ENCODE measurements at regions not wholly inside any gene's neighbourhood (a gene's known extent, or its start where the extent isn't known, plus 50 kb on each side); places are given as distances from the start of the nearest gene placed in this dataset.
A peak's percentile ranks its signal among the peaks of the same experiment; 100 is the strongest.

DNA sequence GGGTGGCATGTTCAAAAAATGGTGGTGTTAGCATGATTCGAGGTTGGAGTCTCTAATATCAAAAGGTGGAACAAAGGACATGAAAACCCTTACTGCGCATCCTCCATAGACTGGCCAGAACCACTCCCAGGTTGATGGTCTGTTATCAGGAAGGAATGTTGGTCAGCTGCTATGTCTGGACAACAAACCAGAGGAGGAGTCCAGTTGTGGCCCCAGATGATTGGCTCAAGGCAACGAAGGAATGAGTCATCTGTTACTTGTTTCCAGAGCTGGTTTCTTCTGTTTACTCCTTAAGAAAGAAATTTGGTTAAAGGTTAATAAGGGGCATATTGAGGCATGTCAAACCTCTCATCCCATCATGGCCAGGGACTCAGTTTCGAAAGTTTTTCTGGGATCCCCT is 56.8 kb upstream of the GRIA4 start:
- no peaks in the 10 kb centered on the region for H3K27me3 ChIP-seq (ENCODE audit: insufficient read depth, low read length)
- H3K4me3 ChIP-seq (ENCODE audit: low read length), result no peak overlapping the region
- no peaks in the 10 kb centered on the region for H3K36me3 ChIP-seq (ENCODE audit: insufficient read depth, low read length)

DNA sequence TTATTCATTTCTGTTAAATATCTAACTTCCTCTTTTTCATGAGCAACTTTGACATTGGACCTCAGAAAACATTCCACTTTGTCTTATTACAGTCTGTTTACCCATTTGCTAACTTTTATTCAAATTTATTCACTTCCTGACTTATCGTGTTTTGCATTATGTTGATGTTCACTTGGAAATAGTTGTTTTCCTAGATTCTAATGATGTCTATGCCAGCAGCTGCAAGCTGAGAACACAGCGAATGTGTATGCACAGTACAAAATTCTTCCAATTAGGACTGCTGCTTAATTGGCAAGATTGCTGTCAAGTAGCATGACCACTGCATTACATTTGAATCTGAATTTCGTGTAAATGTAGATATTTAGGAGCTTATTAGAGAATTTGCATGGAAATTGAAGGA is 61.5 kb upstream of the GRIA4 start:
- no peaks in the 10 kb centered on the region for H3K27me3 ChIP-seq (ENCODE audit: insufficient read depth, low read length)
- no peaks in the 10 kb centered on the region for H3K4me1 ChIP-seq (ENCODE audit: insufficient read depth, low read length)
- H3K9me3 ChIP-seq (ENCODE audit: low read length), result no peaks in the 10 kb centered on the region
- no peak overlapping the region for H3K4me3 ChIP-seq (ENCODE audit: low read length)
- no peaks in the 10 kb centered on the region for H3K36me3 ChIP-seq (ENCODE audit: insufficient read depth, low read length)
- H2AFZ ChIP-seq (ENCODE audit: low read depth, low read length), result no peak overlapping the region

More for the DNA sequence above, 56.8 kb upstream of the GRIA4 start:
- H3K4me1 ChIP-seq (ENCODE audit: insufficient read depth, low read length), result no peaks in the 10 kb centered on the region
- no peak overlapping the region for H2AFZ ChIP-seq (ENCODE audit: low read depth, low read length)
- H3K9me3 ChIP-seq (ENCODE audit: low read length), result no peaks in the 10 kb centered on the region

DNA sequence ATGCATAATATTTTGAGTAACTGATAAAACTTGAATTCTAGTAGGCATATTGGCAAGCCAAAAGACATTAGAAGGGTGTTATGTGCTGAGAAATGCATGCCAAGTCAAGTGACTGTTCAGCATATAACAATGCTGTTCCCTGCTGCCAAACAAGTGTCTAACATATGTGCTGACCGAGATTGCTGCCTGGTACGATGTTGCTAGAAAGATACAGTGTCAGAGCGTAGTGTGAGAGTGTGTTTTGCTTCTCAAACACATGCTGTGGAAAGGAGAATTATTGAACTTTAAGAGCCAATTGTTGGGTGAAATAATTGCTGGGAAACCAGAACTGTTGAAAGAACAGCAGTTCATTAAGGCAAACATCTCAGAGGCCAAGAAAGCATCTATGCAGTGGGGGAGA is 71.3 kb upstream of the GRIA4 start:
- Histone ChIP-seq H2AFZ (ENCODE audit: low read depth, low read length) (no peak overlapping the region), H3K4me1 (ENCODE audit: insufficient read depth, low read length) (no peaks in the 10 kb centered on the region), H3K9me3 (ENCODE audit: low read length) (no peaks in the 10 kb centered on the region), H3K4me3 (ENCODE audit: low read length) (no peak overlapping the region), H3K36me3 (ENCODE audit: insufficient read depth, low read length) (no peaks in the 10 kb centered on the region), H3K27me3 (ENCODE audit: insufficient read depth, low read length) (no peaks in the 10 kb centered on the region)

DNA sequence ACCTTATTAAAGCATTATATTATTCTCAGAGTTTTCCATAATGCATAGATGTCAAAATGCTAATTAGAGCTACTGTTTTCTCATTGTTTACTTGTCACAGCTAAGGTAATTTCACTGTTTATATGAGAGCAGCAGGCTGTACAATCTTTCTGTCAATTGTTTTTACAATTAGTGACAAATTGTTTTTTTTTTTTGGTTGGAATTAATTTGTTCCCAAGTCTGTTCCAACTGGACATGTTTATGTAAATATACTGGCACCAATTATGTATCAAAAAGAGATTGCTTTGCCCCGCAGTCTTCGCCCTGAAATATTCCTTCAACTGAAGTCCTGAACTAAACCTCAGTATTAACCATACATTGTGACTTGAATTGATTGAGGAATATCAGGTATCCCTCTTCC is 72.3 kb upstream of the GRIA4 start:
- no peak overlapping the region for H3K4me3 ChIP-seq (ENCODE audit: low read length)
- H3K9me3 ChIP-seq (ENCODE audit: low read length), result no peaks in the 10 kb centered on the region
- H3K4me1 ChIP-seq (ENCODE audit: insufficient read depth, low read length), result no peaks in the 10 kb centered on the region
- H3K36me3 ChIP-seq (ENCODE audit: insufficient read depth, low read length), result no peaks in the 10 kb centered on the region
- no peak overlapping the region for H2AFZ ChIP-seq (ENCODE audit: low read depth, low read length)
- H3K27me3 ChIP-seq (ENCODE audit: insufficient read depth, low read length), result no peaks in the 10 kb centered on the region

DNA sequence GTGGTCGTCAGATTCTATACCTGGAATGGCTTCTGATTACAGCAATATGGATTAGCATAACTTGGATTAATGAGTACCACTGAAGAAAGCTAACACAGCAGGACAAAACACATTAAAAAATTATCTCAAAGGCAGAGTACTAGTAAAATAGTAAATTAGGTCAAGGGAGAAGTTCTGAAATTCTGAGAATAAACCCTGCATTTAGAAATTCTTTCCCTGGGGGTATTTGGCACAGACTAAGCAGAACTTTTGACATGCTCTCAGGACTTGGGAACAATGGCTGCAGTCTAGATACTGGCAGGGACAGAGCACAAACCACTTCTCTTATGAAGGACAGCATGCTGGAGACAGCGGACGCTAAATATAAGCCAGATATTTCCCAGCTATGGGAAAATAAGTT is 85.6 kb upstream of the GRIA4 start:
- H2AFZ ChIP-seq (ENCODE audit: low read depth, low read length), result no peak overlapping the region
- no peaks in the 10 kb centered on the region for H3K36me3 ChIP-seq (ENCODE audit: insufficient read depth, low read length)
- H3K4me1 ChIP-seq (ENCODE audit: insufficient read depth, low read length), result no peaks in the 10 kb centered on the region
- H3K9me3 ChIP-seq (ENCODE audit: low read length), result no peaks in the 10 kb centered on the region
- H3K4me3 ChIP-seq (ENCODE audit: low read length), result no peak overlapping the region
- no peaks in the 10 kb centered on the region for H3K27me3 ChIP-seq (ENCODE audit: insufficient read depth, low read length)

DNA sequence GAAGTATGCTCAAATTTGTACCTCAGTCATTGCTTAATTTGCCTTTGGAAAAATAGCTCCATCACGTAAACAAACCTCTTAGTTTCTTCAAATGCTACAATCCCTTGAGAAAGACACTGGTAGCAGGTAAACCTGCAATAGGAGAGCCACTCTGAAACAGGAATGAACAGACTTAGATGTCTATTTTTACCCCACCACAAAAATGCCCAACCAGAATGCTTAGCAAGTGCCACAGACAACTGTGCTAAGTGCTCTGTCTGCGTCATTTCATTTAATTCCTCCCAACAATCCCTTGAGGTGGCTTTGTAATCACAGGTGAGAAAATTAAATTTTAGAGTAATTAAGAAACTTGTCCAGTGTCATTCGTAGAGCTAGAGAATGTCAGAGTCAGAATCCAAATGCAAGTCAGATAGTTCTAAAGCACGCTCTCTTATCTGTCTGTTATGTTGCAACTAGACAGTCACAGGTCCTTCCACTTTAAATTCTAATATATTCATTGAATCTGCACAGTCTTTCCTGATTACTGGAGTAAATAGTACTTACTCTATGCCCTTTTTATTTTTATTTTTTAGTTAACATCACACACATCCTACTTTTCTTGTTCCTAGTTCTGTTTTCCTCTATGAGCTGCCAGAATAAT is 89.0 kb upstream of the GRIA4 start:
- Histone ChIP-seq H3K4me1 (ENCODE audit: insufficient read depth, low read length) (no peaks in the 10 kb centered on the region), H3K9me3 (ENCODE audit: low read length) (no peaks in the 10 kb centered on the region), H3K36me3 (ENCODE audit: insufficient read depth, low read length) (no peaks in the 10 kb centered on the region), H3K27me3 (ENCODE audit: insufficient read depth, low read length) (no peaks in the 10 kb centered on the region), H3K4me3 (ENCODE audit: low read length) (no peak overlapping the region), H2AFZ (ENCODE audit: low read depth, low read length) (no peak overlapping the region)

DNA sequence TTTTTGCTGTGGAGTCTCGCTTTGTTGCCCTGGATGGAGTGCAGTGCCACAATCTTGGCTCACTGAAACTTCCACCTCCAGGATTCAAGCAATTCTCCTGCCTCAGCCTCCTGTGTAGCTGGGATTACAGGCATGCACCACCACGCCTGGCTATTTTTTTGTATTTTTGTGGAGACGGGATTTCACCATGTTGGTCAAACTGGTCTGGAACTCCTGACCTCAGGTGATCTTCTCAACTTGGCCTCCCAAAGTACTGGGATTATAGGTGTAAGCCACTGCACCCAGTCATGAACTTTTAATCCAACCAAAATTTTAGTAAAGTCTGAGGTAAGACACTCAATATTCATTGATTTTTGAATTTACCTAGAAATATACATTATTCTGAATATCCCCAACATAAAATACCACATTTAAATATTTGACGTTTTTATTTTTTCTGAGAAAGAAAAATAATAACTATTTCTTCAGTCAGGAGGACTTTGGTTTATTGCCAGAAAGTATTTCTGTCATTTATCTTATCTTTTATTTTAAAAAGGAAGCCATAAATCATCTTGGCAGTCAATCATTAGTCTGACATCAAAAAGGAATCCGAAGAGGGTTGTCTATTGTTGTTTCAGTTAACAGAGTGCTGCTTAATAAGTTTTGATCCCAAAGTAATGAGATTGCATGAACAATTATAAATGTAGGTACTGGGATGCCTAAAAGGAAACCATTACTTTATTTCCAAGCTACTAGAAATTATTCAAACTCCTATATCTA is 102.2 kb upstream of the GRIA4 start:
- H3K36me3 ChIP-seq (ENCODE audit: insufficient read depth, low read length), result no peaks in the 10 kb centered on the region
- no peaks in the 10 kb centered on the region for H3K27me3 ChIP-seq (ENCODE audit: insufficient read depth, low read length)
- no peaks in the 10 kb centered on the region for H3K4me1 ChIP-seq (ENCODE audit: insufficient read depth, low read length)
- no peaks in the 10 kb centered on the region for H3K9me3 ChIP-seq (ENCODE audit: low read length)
- no peak overlapping the region for H2AFZ ChIP-seq (ENCODE audit: low read depth, low read length)
- no peak overlapping the region for H3K4me3 ChIP-seq (ENCODE audit: low read length)

DNA sequence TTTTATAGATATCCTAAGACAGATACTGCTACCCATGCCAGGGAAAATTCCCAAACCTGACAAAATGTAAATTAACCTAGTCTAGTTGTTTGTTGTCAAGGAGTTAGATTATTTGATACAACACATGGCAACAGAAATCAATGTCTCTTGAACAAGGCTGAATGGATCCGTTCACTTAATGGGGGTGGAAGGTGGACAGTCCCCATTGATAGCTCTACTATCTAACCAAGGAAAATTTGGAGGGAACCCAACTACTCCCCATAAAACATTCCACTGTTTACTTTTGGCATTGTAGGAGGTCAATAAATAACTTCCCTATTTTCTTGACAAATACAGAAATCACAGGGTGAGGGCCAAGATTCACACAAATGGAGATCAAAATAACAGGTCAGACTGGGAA is 117.9 kb upstream of the GRIA4 start:
- Histone ChIP-seq H3K27me3 (ENCODE audit: insufficient read depth, low read length) (no peaks in the 10 kb centered on the region), H3K9me3 (ENCODE audit: low read length) (no peaks in the 10 kb centered on the region), H3K36me3 (ENCODE audit: insufficient read depth, low read length) (no peaks in the 10 kb centered on the region), H3K4me3 (ENCODE audit: low read length) (no peak overlapping the region), H2AFZ (ENCODE audit: low read depth, low read length) (no peak overlapping the region), H3K4me1 (ENCODE audit: insufficient read depth, low read length) (peaks cover 14% of the 10 kb centered on the region)

DNA sequence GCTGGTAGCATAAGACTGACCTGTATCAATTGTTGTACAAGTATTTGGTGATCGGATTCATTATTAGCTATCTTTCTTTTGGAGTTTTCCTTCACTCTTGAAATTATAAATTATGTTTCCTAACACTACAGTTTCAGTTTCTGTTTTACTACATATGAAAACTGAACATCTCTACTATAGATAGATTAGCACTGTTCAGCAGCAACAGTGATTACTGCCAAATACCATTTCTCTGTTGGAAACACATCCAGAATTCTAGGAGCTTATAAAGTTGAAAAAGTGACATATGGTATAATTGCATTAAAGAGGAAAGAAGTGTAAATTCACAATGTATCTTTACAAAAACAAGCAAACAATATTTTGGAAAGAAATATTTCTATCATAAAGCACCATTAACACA is 118.5 kb upstream of the GRIA4 start:
- no peaks in the 10 kb centered on the region for H3K36me3 ChIP-seq (ENCODE audit: insufficient read depth, low read length)
- H3K4me1 ChIP-seq (ENCODE audit: insufficient read depth, low read length), result peaks cover 14% of the 10 kb centered on the region
- H2AFZ ChIP-seq (ENCODE audit: low read depth, low read length), result no peak overlapping the region
- no peaks in the 10 kb centered on the region for H3K9me3 ChIP-seq (ENCODE audit: low read length)
- H3K27me3 ChIP-seq (ENCODE audit: insufficient read depth, low read length), result no peaks in the 10 kb centered on the region
- no peak overlapping the region for H3K4me3 ChIP-seq (ENCODE audit: low read length)

DNA sequence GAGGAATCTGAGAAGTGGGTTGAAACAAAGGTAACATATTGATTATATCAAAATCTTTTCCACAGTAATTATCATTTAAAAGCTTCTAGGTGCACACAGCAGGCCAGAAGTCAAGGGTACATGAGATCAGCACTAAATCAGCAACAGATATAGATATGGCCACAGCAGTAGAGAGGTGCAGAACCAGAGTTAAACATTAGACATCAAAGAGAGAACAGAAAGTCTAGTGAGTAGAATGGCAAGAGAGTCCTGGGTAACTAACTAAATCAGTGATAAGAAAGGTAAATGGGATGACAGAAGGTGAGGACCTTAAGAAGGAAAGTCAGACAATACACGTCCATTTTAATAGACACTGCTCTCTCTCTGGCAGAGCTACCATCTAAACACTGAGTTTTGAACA is 119.5 kb upstream of the GRIA4 start:
- no peak overlapping the region for H2AFZ ChIP-seq (ENCODE audit: low read depth, low read length)
- H3K4me1 ChIP-seq (ENCODE audit: insufficient read depth, low read length), result peaks cover 14% of the 10 kb centered on the region
- no peaks in the 10 kb centered on the region for H3K27me3 ChIP-seq (ENCODE audit: insufficient read depth, low read length)
- H3K9me3 ChIP-seq (ENCODE audit: low read length), result no peaks in the 10 kb centered on the region
- H3K36me3 ChIP-seq (ENCODE audit: insufficient read depth, low read length), result no peaks in the 10 kb centered on the region
- no peak overlapping the region for H3K4me3 ChIP-seq (ENCODE audit: low read length)

DNA sequence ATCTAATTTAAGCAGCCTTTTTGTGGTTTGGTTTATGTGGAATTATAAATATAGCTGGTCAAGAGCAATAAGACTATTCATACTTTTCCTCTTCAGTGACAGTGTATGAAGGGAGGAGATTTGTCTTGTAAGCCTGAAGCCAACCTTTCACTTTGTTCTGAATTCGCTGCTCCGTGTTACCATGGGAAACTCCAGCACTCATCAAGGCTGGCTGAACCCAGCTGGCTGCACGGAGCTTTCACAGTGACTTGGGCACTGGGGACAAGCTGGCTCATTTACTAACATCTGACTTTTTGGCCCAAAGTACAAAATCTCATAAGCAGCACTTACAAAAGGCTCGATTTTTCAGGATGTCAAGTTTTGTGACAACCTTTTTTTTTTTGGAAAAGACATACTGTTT is 120.4 kb upstream of the GRIA4 start:
- H2AFZ ChIP-seq (ENCODE audit: low read depth, low read length), result peak overlapping the region; percentile 78
- no peak overlapping the region for H3K4me3 ChIP-seq (ENCODE audit: low read length)

DNA sequence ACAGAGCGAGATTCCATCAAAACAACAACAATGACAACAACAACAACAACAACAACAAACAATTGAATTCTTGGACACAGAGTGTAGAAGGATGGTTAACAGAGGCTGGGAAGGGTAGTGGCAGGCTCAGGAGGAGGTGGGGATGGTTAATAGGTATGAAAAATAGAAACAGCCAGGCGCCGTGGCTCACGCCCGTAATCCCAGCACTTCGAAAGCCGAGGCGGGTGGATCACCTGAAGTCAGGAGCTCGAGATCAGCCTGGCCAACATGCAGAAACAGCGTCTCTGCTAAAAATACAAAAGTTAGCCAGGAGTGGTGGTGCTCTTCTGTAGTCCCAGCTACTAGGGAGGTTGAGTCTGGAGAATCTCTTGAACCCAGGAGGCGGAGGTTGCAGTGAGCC is 122.9 kb upstream of the GRIA4 start:
- peaks cover 14% of the 10 kb centered on the region for H3K4me1 ChIP-seq (ENCODE audit: insufficient read depth, low read length)
- H3K4me3 ChIP-seq (ENCODE audit: low read length), result no peak overlapping the region
- H2AFZ ChIP-seq (ENCODE audit: low read depth, low read length), result no peak overlapping the region
- H3K27me3 ChIP-seq (ENCODE audit: insufficient read depth, low read length), result no peaks in the 10 kb centered on the region
- H3K36me3 ChIP-seq (ENCODE audit: insufficient read depth, low read length), result no peaks in the 10 kb centered on the region
- H3K9me3 ChIP-seq (ENCODE audit: low read length), result no peaks in the 10 kb centered on the region

More for the DNA sequence above, 120.4 kb upstream of the GRIA4 start:
- peaks cover 14% of the 10 kb centered on the region for H3K4me1 ChIP-seq (ENCODE audit: insufficient read depth, low read length)
- H3K9me3 ChIP-seq (ENCODE audit: low read length), result no peaks in the 10 kb centered on the region
- no peaks in the 10 kb centered on the region for H3K27me3 ChIP-seq (ENCODE audit: insufficient read depth, low read length)
- H3K36me3 ChIP-seq (ENCODE audit: insufficient read depth, low read length), result no peaks in the 10 kb centered on the region

DNA sequence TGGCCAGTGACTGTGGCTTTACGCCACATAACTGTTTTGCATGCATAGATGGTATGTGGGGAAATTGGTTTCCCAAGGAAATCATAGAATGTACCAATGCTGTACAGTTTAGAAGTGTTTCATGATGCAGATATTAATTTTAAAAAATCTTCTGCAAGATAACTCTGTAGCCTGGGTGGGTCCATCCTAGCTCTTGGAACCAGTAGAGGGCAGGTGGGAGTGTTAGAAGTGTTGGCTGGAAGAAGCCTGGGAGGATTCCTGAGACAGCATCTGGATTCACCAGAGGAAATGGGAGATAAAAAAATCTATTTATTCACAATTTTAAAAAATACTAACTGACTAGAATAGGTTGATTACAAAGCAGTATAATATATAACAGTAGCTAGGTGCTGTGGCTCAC is 139.9 kb upstream of the GRIA4 start:
- Histone ChIP-seq H3K36me3 (ENCODE audit: insufficient read depth, low read length) (no peaks in the 10 kb centered on the region), H3K4me1 (ENCODE audit: insufficient read depth, low read length) (no peaks in the 10 kb centered on the region), H3K4me3 (ENCODE audit: low read length) (no peak overlapping the region), H3K9me3 (ENCODE audit: low read length) (no peaks in the 10 kb centered on the region), H3K27me3 (ENCODE audit: insufficient read depth, low read length) (no peaks in the 10 kb centered on the region), H2AFZ (ENCODE audit: low read depth, low read length) (no peak overlapping the region)

DNA sequence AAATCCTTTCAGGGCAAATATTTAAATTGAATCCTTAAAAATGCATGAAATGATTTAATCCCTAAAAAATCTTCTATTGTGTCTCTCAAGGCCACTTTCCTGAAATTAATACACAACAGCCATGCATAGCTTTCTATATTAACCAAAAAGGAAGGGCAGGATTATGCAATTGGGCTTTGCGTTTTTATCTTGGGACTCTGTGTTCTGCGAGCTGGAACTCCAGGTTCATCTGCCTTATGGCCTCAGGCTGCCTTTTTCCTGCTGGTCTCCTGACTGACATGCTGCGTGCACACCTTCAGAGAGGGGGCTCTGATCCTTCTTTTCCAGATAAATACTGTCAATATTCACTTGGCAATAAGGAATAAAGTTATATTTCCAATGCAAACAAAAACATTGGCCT is 141.7 kb upstream of the GRIA4 start:
- no peaks in the 10 kb centered on the region for H3K36me3 ChIP-seq (ENCODE audit: insufficient read depth, low read length)
- H2AFZ ChIP-seq (ENCODE audit: low read depth, low read length), result no peak overlapping the region
- no peaks in the 10 kb centered on the region for H3K9me3 ChIP-seq (ENCODE audit: low read length)
- no peaks in the 10 kb centered on the region for H3K27me3 ChIP-seq (ENCODE audit: insufficient read depth, low read length)
- H3K4me3 ChIP-seq (ENCODE audit: low read length), result no peak overlapping the region
- H3K4me1 ChIP-seq (ENCODE audit: insufficient read depth, low read length), result no peaks in the 10 kb centered on the region

Measured in neuron (in vitro differentiated cells).